ENCODE measurements at regions not wholly inside any gene's neighbourhood (a gene's known extent, or its start where the extent isn't known, plus 50 kb on each side); places are given as distances from the start of the nearest gene placed in this dataset.

- no peak for TF ChIP-seq POLR2A (IDR thresholded peaks at IDR 0.05)
- TF ChIP-seq CTCF (IDR thresholded peaks at IDR 0.05) = no peak
Observed at GRCh38 chr3:78414261-78414660, 1353.5 kb downstream of the ROBO1 start.

Measured in adrenal gland (tissue), 5 donors.